ENCODE measurements at regions not wholly inside any gene's neighbourhood (a gene's known extent, or its start where the extent isn't known, plus 50 kb on each side); places are given as distances from the start of the nearest gene placed in this dataset.

DNA sequence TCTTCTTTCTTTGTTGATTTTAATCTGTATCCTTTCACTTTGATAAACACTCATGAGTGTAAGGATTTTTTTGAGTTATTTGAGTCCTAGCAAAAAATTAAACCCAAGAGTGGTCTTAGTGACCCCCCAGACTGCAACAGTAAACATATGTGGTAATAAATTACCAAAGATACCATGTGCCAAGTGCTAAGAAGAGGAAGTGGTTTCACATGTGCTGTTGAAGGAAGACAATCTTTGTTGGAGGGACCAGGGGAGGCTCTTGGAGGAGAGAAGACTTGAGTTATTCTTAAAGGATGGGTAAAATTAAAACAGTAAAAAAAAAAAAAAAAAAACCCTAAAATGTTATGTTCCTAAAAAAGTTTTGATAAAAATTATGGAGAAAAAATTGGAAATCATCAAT, 150.2 kb downstream of the SEC23IP start:
- TF ChIP-seq CTCF (IDR thresholded peaks at IDR 0.05; ENCODE audit: low read depth, low read length, poor library complexity, severe bottlenecking) (no peak), EZH2phosphoT487 (IDR thresholded peaks at IDR 0.05; ENCODE audit: borderline replicate concordance, low read length) (no peak)
